ENCODE measurements at regions not wholly inside any gene's neighbourhood (a gene's known extent, or its start where the extent isn't known, plus 50 kb on each side); places are given as distances from the start of the nearest gene placed in this dataset.

GRCh38 chr13:56975647-56976046, 165.1 kb upstream of the PRR20A start:
- TF ChIP-seq EGR1 (IDR thresholded peaks at IDR 0.05; ENCODE audit: low read depth in 2 of 2) (no peak), HNF4G (IDR thresholded peaks at IDR 0.05) (no peak), RXRA (IDR thresholded peaks at IDR 0.05) (no peak), GABPA (IDR thresholded peaks at IDR 0.05 in 1 of 2, conservative IDR thresholded peaks at IDR 0.05 in 1 of 2) (no peak), NR2F2 (IDR thresholded peaks at IDR 0.05) (no peak), SP1 (IDR thresholded peaks at IDR 0.05) (no peak), YY1 (IDR thresholded peaks at IDR 0.05) (no peak), CTCF (IDR thresholded peaks at IDR 0.05; ENCODE audit: low read depth, low read length, missing input control) (no peak), REST (IDR thresholded peaks at IDR 0.05) (no peak), ZBTB33 (IDR thresholded peaks at IDR 0.05) (no peak), MAX (IDR thresholded peaks at IDR 0.05) (no peak), JUND (IDR thresholded peaks at IDR 0.05) (no peak), RAD21 (IDR thresholded peaks at IDR 0.05) (no peak), HNF4A (conservative IDR thresholded peaks at IDR 0.05) (no peak), TAF1 (conservative IDR thresholded peaks at IDR 0.05) (no peak), FOXA2 (IDR thresholded peaks at IDR 0.05) (no peak)
- peaks cover 0 to 1% (median 0%) of the 10 kb centered on the region in 4 donors for H3K36me3 ChIP-seq (ENCODE audit: control insufficient read depth in 4 of 4, insufficient read depth in 3 of 4, low read depth in 1 of 4, low read length in 3 of 4)
- H3K9ac ChIP-seq (ENCODE audit: low read depth in 1 of 2, low read length in 2 of 2): no peak overlapping the region
- H3K4me3 ChIP-seq (ENCODE audit: low read depth in 1 of 3, low read length in 3 of 3): no peak overlapping the region
- no peak for DNase-seq (ENCODE audit: low spot score)
- WGBS: 94% methylated on average over 1 of the region's 1 CpG
- H3K27ac ChIP-seq (ENCODE audit: low read depth in 1 of 2, low read length in 2 of 2): no peak overlapping the region
- no peaks in the 10 kb centered on the region for H3K4me1 ChIP-seq (ENCODE audit: control insufficient read depth in 4 of 4, insufficient read depth in 4 of 4, low read length in 3 of 4)
- no peaks in the 10 kb centered on the region for H3K27me3 ChIP-seq (ENCODE audit: control insufficient read depth in 4 of 4, insufficient read depth in 4 of 4, low read length in 3 of 4)
- H3K9me3 ChIP-seq (ENCODE audit: control insufficient read depth in 4 of 4, low read length in 3 of 4): peaks cover 0 to 2% (median 0%) of the 10 kb centered on the region in 4 donors

GRCh38 chr13:56980856-56981255, 159.9 kb upstream of the PRR20A start:
- no peaks in the 10 kb centered on the region for H3K9me3 ChIP-seq (ENCODE audit: control insufficient read depth in 4 of 4, low read length in 3 of 4)
- H3K27me3 ChIP-seq (ENCODE audit: control insufficient read depth in 4 of 4, insufficient read depth in 4 of 4, low read length in 3 of 4): no peaks in the 10 kb centered on the region
- no peak overlapping the region for H3K4me3 ChIP-seq (ENCODE audit: low read depth in 1 of 3, low read length in 3 of 3)
- WGBS: 66% methylated on average over 1 of the region's 1 CpG
- H3K27ac ChIP-seq (ENCODE audit: low read depth in 1 of 2, low read length in 2 of 2): no peak overlapping the region
- DNase-seq (ENCODE audit: low spot score): no peak
- H3K36me3 ChIP-seq (ENCODE audit: control insufficient read depth in 4 of 4, insufficient read depth in 3 of 4, low read depth in 1 of 4, low read length in 3 of 4): peaks cover 0 to 1% (median 0%) of the 10 kb centered on the region in 4 donors
- no peaks in the 10 kb centered on the region for H3K4me1 ChIP-seq (ENCODE audit: control insufficient read depth in 4 of 4, insufficient read depth in 4 of 4, low read length in 3 of 4)
- no peak overlapping the region for H3K9ac ChIP-seq (ENCODE audit: low read depth in 1 of 2, low read length in 2 of 2)
- TF ChIP-seq ZBTB33 (IDR thresholded peaks at IDR 0.05): no peak
- no peak for TF ChIP-seq FOXA2 (IDR thresholded peaks at IDR 0.05)
- TF ChIP-seq HNF4A (conservative IDR thresholded peaks at IDR 0.05): no peak
- no peak for TF ChIP-seq HNF4G (IDR thresholded peaks at IDR 0.05)
